Astrocyte of the spinal cord (primary cell): ENCODE measurements at regions not wholly inside any gene's neighbourhood (a gene's known extent, or its start where the extent isn't known, plus 50 kb on each side); places are given as distances from the start of the nearest gene placed in this dataset.

Experiments
- DNase-seq: peaks from one replicate; pipeline ENCODE4 v3.0.0; 2011; ENCODE audit warnings: low read depth, low spot score
- H3K4me3 ChIP-seq: 2 replicates; pipeline ENCODE4 v1.5.1; 2011; ENCODE audit warnings: low read depth, mild to moderate bottlenecking, low read length, moderate library complexity
- in situ Hi-C: cut with HindIII; loops from 2 replicates; pipeline ENCODE4 v1.10.0; 2017; ENCODE audit warnings: low sequenced_read_pairs
- TF ChIP-seq, protein P1 (sequence below): IDR thresholded peaks from 2 replicates; pipeline ENCODE4 v1.5.1; 2012; ENCODE audit warnings: low read depth, mild to moderate bottlenecking, low read length, inconsistent platforms

DNA sequence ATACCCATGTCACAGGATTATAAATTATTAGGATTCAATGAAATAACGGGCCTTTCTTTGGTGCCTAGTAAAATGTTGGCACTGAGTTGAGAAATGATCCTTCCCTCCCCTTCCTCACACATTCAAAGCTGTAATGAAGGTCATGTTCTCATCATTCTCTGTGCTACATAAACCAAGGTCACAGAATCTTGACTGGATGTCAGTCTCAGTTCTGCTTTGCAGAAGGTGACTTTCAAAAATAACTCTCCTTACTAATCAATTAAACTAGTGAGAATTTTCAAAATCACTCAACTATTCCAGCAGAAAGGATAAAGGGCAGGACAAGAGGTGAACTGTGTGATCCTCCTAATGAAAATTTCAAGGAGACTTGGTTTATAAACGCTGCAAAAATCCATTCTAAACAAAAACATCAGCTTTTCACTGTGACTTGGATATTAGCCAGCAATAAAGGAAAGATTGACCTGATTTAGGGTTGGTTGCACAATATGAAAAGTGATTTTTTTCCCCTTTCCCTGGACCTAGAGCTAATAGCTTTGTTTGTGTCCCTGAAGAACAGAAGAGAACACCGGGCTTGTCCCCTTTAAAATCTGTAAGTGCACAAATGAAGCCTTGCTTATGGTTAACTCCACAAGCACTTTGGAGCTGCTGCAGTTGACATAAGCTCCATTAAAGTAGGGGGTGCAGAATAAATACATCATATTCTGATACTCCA is 120.1 kb downstream of the SEC16B start:
- no peak overlapping the region for H3K4me3 ChIP-seq
- TF ChIP-seq, protein P1, sequence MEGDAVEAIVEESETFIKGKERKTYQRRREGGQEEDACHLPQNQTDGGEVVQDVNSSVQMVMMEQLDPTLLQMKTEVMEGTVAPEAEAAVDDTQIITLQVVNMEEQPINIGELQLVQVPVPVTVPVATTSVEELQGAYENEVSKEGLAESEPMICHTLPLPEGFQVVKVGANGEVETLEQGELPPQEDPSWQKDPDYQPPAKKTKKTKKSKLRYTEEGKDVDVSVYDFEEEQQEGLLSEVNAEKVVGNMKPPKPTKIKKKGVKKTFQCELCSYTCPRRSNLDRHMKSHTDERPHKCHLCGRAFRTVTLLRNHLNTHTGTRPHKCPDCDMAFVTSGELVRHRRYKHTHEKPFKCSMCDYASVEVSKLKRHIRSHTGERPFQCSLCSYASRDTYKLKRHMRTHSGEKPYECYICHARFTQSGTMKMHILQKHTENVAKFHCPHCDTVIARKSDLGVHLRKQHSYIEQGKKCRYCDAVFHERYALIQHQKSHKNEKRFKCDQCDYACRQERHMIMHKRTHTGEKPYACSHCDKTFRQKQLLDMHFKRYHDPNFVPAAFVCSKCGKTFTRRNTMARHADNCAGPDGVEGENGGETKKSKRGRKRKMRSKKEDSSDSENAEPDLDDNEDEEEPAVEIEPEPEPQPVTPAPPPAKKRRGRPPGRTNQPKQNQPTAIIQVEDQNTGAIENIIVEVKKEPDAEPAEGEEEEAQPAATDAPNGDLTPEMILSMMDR = no peak
- DNase-seq = no peak
- in situ Hi-C loops = no loop called here

DNA sequence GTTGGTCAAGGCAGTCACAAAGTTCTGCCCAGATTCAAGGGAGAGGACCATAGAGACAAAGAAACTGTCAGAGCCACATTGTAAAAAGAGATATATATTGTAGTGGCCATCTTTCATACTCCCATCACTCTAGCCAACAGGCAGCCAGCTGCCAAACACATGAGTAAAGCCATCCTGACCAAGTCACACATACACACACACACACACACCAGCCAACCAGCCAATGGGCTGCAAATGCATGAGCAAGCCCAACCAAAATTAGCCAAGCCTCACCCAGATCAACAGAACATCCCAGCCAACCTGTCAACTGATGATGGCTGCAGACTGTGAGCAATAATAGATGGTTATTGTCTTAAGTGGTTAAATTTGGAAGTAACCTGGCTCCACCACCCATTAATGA is 120.7 kb downstream of the SEC16B start:
- DNase-seq = peak; percentile 24
- in situ Hi-C loops = no loop called here
- TF ChIP-seq, protein P1 = no peak
- H3K4me3 ChIP-seq = no peak overlapping the region

DNA sequence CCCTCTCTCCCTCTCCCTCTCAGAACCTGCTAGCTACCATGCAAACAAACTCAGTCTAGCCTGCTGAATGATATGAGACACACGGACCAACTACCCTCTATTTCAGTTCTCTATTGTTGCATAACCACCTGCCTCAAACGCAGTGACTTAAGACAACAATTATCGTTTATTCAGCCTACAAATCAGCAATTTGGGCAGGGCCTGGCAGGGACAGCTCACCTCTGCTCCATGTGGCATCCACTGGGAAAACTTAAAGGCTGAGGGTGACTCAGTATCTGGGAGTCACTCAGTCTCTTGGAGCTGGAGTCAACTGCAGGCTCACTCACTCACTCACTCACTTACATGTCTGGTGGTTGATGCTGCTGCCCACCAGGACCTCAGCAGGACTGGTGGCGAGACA is 121.3 kb downstream of the SEC16B start:
- DNase-seq = peak; percentile 35
- in situ Hi-C loops = no loop called here
- TF ChIP-seq, protein P1 = no peak
- no peak overlapping the region for H3K4me3 ChIP-seq

DNA sequence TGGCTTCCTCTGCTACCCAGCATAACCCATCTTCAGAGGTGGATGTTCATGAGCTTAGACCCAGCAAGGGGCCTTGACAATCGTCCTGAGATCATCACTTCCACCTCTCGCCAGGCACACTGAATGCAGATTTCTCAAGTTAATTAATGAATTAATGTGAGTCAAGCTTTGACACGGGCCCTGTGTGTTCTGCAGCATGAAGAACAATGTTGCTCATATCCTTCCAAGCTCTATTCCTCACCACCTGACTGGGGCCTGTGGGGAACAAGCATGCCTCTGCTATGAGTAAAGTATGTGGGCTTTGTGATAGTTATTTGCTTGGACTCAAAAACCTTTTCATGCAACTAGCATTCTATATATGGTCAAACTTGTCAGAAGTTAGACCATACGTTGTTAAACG is 122.0 kb downstream of the SEC16B start:
- no peak overlapping the region for H3K4me3 ChIP-seq
- in situ Hi-C loops = no loop called here
- TF ChIP-seq, protein P1 = no peak
- peak; percentile 87 for DNase-seq

- no peak overlapping the region for H3K4me3 ChIP-seq
- TF ChIP-seq, protein P1 = no peak
- in situ Hi-C loops = no loop called here
- DNase-seq = no peak
These were observed 130.9 kb downstream of the SEC16B start for GRCh38 chr1:177838907-177839485.

- TF ChIP-seq, protein P1 = no peak
- no peak overlapping the region for H3K4me3 ChIP-seq
- no peak for DNase-seq
- in situ Hi-C loops = no loop called here
These were observed 136.2 kb downstream of the SEC16B start for GRCh38 chr1:177833631-177834030.
